HG02938 (cell line): ENCODE measurements at regions not wholly inside any gene's neighbourhood (a gene's known extent, or its start where the extent isn't known, plus 50 kb on each side); places are given as distances from the start of the nearest gene placed in this dataset.
A peak's percentile ranks its signal among the peaks of the same experiment; 100 is the strongest.

Experiments
- ATAC-seq: cut with Tn5 transposase; IDR thresholded peaks from one replicate; pipeline ENCODE4 v1.9.1; 2021; ENCODE audit warnings: mild to moderate bottlenecking, moderate library complexity; ENCODE audit not compliant: unreplicated experiment

- no peak for ATAC-seq
Measured at GRCh38 chr2:217107480-217107879, 247.6 kb upstream of the TNP1 start.

- ATAC-seq: no peak
Measured at GRCh38 chr2:217106650-217107014, 246.8 kb upstream of the TNP1 start.

GRCh38 chr2:217105733-217106649, 246.1 kb upstream of the TNP1 start:
- ATAC-seq: no peak

- ATAC-seq: no peak
Measured at GRCh38 chr2:217103752-217104545, 244.1 kb upstream of the TNP1 start.

- no peak for ATAC-seq
Measured at GRCh38 chr2:217102956-217103355, 243.1 kb upstream of the TNP1 start.

- no peak for ATAC-seq
Measured at GRCh38 chr2:217101972-217102371, 242.1 kb upstream of the TNP1 start.

- no peak for ATAC-seq
Measured at GRCh38 chr2:217099561-217099960, 239.7 kb upstream of the TNP1 start.

- no peak for ATAC-seq
Measured at GRCh38 chr2:217098435-217098834, 238.6 kb upstream of the TNP1 start.

- no peak for ATAC-seq
Measured at GRCh38 chr2:217097346-217097745, 237.5 kb upstream of the TNP1 start.

- no peak for ATAC-seq
Measured at GRCh38 chr2:217096474-217097225, 236.8 kb upstream of the TNP1 start.

- no peak for ATAC-seq
Measured at GRCh38 chr2:217095511-217096205, 235.8 kb upstream of the TNP1 start.

GRCh38 chr2:217092710-217093379, 233.0 kb upstream of the TNP1 start:
- ATAC-seq: no peak

- ATAC-seq: no peak
Measured at GRCh38 chr2:217091531-217091930, 231.7 kb upstream of the TNP1 start.

- no peak for ATAC-seq
Measured at GRCh38 chr2:217090884-217091283, 231.0 kb upstream of the TNP1 start.

GRCh38 chr2:217090024-217090473, 230.2 kb upstream of the TNP1 start:
- ATAC-seq: peak; percentile 78

- no peak for ATAC-seq
Measured at GRCh38 chr2:217086718-217087117, 226.9 kb upstream of the TNP1 start.

- peak; percentile 30 for ATAC-seq
Measured at GRCh38 chr2:217086038-217086522, 226.2 kb upstream of the TNP1 start.

- no peak for ATAC-seq
Measured at GRCh38 chr2:217085543-217085942, 225.7 kb upstream of the TNP1 start.

GRCh38 chr2:217081799-217082198, 221.9 kb upstream of the TNP1 start:
- no peak for ATAC-seq

- no peak for ATAC-seq
Measured at GRCh38 chr2:217079165-217079564, 219.3 kb upstream of the TNP1 start.
